GM13976 (cell line): ENCODE measurements at regions not wholly inside any gene's neighbourhood (a gene's known extent, or its start where the extent isn't known, plus 50 kb on each side); places are given as distances from the start of the nearest gene placed in this dataset.

Source experiments
- DNase-seq: peaks from one replicate; pipeline ENCODE4 v3.0.0; 2012; ENCODE audit warnings: low spot score
- CTCF ChIP-seq: IDR thresholded peaks from 2 replicates; pipeline ENCODE4 v1.5.1; 2012; ENCODE audit warnings: borderline replicate concordance, mild to moderate bottlenecking; ENCODE audit not compliant: insufficient read depth; ENCODE audit errors: extremely low read depth, missing control alignments, control extremely low read depth
- in situ Hi-C: fragments of 300-500 bp; cut with MboI; formaldehyde crosslinking; loops from one replicate; pipeline ENCODE4 v1.12.0; 2022; ENCODE audit warnings: low sequenced_read_pairs, mixed read lengths, inconsistent platforms; ENCODE audit not compliant: unreplicated experiment

- in situ Hi-C loops, result no loop called here
- DNase-seq, result no peak
- no peak for TF ChIP-seq CTCF
Observed at GRCh38 chr6:62645274-62645673, 359.2 kb upstream of the KHDRBS2 start.

- in situ Hi-C loops, result no loop called here
- DNase-seq, result no peak
- no peak for TF ChIP-seq CTCF
Observed at GRCh38 chr6:62640749-62641148, 354.7 kb upstream of the KHDRBS2 start.

- no peak for TF ChIP-seq CTCF
- no peak for DNase-seq
- in situ Hi-C loops, result no loop called here
Observed at GRCh38 chr6:62626661-62627060, 340.6 kb upstream of the KHDRBS2 start.

GRCh38 chr6:62623846-62624532, 338.0 kb upstream of the KHDRBS2 start:
- in situ Hi-C loops, result no loop called here
- no peak for DNase-seq

GRCh38 chr6:62615366-62616015, 329.5 kb upstream of the KHDRBS2 start:
- TF ChIP-seq CTCF, result no peak
- in situ Hi-C loops, result no loop called here
- no peak for DNase-seq

More at GRCh38 chr6:62623846-62624532, 338.0 kb upstream of the KHDRBS2 start:
- TF ChIP-seq CTCF, result no peak

GRCh38 chr6:62614442-62614841, 328.4 kb upstream of the KHDRBS2 start:
- no peak for TF ChIP-seq CTCF
- in situ Hi-C loops, result no loop called here
- DNase-seq, result no peak
